ENCODE measurements at regions not wholly inside any gene's neighbourhood (a gene's known extent, or its start where the extent isn't known, plus 50 kb on each side); places are given as distances from the start of the nearest gene placed in this dataset.

DNA sequence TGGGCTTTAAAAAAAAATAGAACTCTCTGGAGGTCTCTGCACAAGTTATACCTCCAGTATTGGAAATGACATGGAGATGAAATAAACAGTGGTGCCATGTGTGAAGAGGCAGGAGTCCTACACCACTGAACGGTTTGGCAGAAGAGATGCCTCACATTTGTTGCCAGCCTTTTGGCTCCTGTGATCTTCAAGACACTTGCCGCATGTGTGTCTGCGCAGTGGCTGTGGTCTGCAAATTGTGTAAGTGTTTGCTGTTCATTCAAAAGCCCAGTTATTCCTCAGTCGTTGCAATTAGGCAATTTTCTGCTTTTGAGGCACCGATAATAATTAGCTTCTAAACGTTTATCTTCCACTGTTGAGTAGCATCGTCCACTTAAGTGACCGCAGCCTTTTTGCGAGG lies 319.1 kb downstream of the BRD1 start:
- DNase-seq (ENCODE audit: low read depth in 3 of 3): no peak

DNA sequence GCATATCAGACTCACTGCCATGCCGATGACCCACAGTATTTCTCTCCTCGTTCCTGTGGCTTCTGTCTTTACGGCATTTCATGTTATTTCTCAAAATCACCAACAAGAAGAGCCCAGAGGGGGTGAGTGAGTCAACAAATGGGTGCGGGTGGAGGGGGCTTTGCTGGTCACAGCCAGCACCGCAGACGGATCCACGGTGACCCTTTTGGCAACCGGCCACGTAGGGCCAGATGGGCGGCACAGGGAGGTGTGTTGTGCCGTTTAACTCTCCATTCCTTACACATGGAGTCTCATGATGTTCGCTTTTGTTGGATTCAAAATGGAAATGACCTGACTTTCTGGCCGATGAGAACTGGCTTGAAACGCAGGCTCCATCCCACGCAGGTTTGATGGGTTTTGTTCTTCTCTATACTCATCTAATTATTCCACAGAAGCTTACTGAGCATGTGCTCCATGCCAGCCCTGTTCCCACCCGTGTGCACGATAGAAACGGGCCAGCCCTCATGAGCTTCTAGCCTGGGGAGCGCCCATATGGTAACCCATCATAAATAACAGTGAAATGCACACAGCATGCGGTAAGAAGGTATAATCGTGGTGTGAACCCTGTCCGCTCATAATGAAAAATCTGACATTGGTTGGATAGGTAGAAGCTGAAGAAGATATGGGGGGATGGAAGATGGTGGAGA lies 319.9 kb downstream of the BRD1 start:
- DNase-seq (ENCODE audit: low read depth in 3 of 3): no peak

DNA sequence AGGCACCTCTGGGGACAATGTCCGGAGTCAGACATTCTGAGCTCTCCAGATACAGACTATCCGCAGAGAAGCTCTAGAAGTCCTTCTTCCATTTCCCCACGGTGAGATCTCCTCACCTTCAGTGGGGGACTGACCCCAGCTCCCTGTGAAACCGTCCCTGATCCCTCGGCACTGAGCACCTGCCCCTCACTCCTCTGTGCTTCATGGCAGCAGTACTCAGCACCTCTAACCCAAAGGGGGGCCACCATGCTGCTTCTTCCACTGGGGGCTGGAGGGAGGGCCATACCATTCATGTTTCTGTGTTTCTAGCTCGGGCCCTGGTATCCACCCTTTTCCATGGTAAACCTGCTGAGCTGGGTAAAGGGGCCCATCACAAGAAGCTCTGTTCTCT lies 321.7 kb downstream of the BRD1 start:
- no peak for DNase-seq (ENCODE audit: low read depth in 3 of 3)

DNA sequence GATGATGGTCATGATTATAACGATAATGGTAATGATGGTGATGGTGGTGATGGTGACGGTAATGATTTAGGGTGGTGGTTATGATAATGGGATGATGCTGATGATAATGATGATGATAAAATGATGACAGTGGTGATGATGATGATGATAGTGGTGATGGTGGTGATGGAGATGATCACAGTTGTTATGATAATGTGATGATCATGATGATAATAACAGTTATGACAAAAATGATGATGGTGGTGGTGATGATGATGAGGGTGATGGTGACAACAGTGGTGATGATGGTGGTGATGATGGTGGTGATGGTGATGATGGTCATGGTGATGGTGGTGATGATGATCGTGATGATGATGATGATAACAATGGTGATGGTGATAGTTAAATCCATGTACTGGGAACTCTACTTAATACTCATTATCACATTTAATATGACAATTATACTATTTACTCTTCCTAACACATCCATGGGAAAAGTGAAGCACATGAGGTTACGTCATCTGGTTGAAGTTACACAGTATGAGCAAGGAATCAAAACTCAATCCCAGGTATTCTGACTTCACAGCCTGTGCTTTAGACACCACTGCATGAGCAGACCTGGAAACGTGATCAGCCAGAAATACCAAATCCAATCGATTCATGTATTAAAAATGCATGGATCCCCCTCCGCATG lies 322.2 kb downstream of the BRD1 start:
- no peak for DNase-seq (ENCODE audit: low read depth in 3 of 3)

DNA sequence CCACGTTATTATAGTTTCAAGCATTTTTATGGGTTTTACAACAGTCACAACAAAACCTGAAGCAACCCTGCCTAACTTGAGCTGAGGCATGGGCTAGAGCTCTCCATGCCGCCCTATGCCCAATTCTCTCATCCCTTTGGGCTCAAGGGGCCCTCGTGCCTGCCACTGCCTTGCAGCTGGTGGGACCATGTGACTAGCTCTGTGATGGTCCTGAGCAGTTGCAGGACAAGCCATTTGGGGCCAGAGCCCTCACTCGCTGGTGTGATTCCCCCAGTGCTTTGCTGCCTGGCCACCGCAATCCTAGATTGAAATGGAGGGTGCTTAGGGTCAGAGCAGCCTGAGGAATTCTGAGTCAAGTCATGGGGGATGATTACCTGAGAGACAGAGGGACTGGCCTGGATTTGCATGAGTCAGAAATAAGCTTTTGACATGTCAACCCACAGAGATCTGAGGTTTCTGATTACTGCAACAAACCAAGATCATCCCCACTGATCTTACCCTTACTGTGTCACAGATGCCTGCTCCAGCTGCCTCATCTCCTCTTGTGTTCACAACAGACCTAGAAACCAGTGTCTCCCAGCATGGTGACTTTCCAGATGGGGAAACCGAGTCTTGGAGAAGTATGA lies 323.7 kb downstream of the BRD1 start:
- no peak for DNase-seq (ENCODE audit: low read depth in 3 of 3)

DNA sequence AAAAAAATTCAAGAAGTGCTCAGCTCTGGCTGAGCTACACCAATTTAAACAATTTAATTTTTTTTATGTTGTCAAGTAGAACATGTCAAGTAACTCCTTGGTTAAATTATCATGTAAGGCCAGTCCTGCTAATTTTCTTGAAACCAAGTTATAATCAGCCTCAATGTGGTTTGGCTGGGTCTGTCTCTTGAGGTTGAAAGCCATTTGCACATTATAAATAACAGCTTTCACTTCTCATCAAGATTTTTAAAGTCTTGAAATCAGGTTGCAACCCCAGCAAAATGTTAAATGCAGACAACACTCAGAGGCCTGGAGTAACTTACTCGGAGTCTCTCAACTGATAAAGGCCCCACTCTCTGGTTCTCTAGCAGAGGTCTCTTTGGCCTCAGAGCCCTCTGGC lies 324.4 kb downstream of the BRD1 start:
- DNase-seq (ENCODE audit: low read depth in 3 of 3): no peak

DNA sequence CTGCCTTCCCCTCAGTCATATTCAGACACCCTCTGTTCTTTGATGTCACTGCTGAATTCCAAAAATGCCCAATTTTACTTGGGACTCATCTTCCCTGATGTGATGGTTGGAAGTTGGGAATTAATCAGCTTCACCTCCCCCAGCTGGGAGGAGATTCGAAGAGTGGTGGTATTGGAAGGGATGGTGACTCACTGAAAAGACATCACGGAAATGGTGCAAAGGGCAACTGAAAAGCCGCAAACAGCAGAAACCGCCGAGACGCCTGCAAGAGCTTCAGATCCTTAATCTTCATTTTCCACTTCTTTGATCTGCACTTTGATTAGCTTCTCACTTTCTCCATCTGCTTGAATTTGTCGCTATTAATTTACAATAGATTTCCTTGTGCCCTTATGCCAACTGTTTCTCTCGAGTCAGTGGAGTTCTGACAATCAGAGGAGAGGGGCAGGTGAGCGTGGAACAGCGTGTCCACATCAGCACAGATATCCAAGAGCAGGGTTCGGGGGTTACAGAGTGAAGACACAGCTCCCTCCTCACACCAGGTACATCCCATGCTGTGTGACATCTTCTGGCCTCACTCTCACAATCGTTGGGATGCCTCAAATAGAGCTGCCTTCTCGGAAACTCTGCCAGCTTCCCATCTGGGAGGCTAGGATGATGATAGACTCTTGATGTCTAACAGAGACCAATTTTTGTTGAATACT lies 325.4 kb downstream of the BRD1 start:
- no peak for DNase-seq (ENCODE audit: low read depth in 3 of 3)

DNA sequence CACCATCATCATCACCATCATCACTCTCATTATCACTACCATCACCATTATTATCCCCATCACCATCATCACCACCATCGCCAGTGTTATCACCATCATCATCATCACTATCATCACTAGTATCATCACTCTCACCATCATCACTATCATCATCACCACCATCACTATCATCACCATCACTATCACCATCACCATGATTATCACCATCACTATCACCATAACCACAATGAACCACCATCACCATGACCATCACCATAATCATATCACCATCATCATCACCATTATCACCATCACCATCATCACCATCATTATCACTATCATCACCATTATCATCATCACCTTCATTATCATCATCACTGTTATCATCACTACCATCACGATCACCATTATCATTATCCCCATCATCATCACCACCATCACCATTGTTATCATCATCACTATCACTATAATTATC lies 326.7 kb downstream of the BRD1 start:
- no peak for DNase-seq (ENCODE audit: low read depth in 3 of 3)

DNA sequence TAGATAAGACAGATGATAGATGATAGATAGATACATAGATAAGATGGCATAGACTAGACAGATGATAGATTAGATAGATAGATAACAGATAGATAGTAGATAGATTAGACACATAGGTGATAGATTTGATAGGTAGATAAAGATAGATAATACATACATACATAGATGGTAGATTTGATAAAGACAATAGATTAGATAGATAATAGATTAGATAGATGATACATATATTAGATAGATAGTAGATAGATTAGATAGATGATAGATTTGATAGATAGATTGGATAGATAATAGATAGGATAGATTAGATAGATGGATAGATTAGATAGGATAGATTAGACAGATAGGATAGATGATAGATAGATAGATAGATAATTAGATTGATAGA lies 327.6 kb downstream of the BRD1 start:
- DNase-seq (ENCODE audit: low read depth in 3 of 3): no peak

DNA sequence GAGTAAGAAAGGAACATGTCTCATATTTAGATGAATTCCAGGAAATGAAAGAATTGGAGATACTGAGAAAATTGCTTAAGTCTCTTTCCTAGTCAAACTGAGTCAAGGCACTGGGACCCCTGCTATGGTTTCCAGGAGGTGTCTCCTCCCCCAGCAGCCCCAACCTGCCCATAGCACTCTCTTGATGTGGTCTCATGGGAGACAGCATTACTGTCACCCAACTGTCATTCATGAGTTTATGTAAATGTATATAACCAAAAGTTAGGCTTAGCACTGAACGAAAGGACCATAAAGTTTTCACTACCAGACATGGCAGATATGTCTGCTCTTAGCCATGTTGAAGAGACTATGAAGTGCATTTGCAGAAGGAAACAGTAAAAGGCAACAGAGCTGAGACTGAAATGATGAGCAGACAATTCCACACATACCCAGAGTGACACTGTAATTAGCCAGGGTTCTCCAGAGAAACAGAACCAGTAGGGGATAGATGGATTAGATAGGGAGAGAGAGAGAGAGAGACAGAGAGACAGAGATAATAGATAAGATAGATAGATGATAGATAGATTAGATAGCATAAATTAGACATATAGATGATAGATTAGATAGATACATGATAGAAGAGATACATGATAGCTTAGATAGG lies 328.1 kb downstream of the BRD1 start:
- DNase-seq (ENCODE audit: low read depth in 3 of 3): no peak

DNA sequence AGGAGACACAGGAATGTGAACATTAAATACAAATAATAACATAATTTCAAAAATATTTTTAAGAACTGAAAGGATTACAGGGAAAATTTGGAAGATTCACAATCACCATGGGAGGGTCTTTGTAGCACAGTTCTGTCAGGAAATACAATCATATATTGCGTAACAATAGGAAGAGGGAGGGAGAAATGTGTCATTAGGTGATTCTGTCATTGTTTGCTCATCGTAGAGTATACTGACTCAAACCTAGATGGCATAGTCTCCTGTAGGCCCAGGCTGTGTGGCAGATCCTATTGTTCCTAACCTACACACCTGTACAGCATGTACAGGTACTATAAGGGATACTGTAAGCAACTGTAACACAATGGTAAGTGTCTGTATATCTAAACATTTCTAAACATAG lies 330.4 kb downstream of the BRD1 start:
- no peak for DNase-seq (ENCODE audit: low read depth in 3 of 3)

DNA sequence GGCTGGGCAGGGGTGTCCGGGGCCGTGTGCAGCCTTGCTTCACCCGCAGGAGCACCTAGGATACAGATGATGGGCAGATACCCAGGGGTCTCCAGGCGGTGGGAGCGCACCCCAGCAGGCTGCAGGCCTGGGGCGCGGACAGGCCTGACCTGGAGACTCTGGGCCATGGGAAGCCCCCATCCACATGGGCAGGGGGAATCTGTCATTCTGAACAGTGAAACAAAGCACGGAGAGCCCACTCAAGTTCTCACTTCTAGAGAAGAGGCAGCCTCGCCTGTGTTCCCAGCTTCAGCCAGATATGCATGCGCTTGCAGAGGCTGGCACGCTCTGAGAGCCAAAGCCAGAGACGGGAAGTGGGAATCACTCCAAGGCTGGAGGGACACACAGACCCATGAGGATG lies 333.1 kb downstream of the BRD1 start:
- no peak for DNase-seq (ENCODE audit: low read depth in 3 of 3)

DNA sequence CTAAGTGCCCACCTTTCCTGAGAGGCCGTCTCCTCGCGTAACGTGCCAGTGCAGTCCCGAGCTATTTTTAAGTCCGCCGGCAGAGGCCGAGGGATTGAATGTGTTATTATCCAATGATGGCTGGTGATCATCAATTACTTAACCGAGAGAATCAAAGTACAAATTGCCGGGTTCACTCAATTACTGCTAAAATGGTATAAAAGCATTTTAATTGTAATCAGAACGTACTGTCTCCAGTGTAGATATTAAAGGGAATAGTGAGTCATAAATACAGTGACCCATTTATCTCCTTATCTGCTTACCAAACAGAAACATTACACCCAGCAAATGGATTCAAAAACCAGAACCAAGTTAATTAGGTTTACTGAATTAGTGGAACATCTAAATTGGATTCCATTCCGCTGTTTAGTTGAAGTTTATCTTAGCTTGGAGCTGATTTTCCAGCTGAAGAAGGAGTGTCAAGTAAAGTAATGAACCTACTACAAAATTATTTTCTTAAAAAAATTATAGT lies 334.9 kb downstream of the BRD1 start:
- no peak for DNase-seq (ENCODE audit: low read depth in 3 of 3)

DNA sequence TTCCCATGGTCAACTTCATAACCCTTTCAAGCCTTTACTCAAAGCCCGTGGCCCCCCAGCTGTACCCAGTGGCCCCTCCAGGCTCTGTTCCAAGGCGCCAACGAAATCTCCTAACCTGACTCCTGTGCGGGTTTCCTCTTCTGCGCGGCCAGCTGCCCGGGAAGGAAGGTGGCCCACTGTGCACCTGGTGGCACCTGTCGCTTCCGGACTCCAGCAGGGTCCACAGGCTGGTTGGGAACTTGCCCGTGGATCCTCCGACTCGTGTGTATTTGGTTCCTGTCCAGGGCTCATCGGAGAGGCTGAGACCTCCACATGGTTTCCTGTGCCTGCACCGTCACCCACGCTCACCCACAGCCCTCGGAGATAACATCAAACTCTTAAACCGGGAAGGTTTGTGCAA lies 335.4 kb downstream of the BRD1 start:
- DNase-seq (ENCODE audit: low read depth in 3 of 3): no peak

DNA sequence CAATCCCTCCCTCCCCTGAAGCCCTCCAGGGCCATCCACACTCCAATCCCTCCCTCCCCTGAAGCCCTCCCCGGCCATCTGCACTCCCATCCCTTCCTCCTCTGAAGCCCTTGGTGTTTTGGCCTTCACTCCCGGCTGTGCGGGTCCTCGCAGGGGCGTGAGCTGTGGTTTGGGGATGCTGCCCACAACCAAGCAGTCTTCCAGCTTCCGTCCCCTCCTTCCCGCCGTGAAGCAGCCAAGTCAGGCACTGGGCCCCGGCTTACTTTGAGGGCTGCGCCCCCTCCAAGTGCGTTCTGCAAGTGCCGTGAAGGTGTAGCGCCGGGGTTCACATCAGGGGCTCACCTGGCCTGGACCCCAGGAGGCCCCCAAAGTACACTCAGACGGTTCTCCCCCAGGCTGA lies 335.9 kb downstream of the BRD1 start:
- DNase-seq (ENCODE audit: low read depth in 3 of 3): no peak

DNA sequence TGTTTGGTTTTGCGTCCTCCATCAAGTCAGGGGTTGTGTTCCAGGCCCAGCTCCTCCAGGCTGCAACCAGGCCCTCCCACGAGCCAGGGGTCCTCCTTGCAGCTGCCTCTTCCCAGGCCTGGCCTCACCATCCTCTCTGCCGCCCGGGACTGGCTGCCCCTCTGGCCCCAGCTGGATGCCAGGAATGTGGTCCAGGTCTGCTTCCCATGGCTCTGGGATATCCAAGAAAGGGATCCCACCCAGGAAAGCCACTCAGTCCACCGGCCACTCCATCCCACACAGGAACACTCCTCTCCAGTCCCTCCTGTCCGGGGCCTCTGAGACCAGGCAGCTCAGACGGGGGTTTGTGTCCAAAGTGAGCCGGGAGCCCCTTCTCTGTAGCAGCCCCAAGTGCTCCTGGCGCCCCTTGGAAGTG lies 336.4 kb downstream of the BRD1 start:
- DNase-seq (ENCODE audit: low read depth in 3 of 3): no peak

DNA sequence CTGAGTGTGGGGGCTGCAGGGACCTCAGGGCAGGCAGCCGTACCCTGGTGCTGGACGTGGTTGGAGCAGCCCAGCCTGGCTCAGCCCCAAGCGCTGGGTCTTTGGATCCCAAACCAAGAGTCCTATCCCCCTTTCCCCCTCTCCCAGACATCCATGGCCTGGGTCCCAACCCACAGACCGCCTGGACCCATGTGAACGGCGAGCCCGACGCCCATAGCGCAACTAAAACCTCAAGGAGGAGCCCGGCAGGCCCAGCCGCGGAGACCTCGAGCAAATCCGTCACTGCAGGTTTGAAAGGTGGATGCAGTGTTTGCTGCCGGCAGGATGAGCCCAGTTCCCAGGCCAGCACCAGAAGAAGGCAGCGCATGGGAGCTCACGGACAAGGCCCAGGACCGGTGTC lies 337.0 kb downstream of the BRD1 start:
- no peak for DNase-seq (ENCODE audit: low read depth in 3 of 3)

DNA sequence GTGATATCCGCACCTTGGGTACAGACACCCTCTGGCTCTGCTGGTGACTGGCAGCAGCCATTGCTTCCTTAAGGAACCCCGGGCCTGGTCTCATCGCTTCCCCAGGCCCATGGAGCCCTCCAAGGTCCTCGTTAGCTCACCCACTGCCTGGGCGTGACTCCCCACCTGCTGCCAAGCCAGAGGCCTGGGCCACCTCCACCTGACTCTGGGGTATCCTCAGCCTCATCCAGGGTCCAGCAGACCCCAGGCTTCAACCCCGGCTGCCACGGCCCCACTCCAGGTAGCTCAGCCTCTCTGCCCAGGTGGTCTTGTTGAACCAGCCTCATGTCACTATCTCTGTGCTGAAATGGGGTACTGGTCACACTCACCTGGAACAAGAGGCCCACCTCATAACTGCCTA lies 337.9 kb downstream of the BRD1 start:
- no peak for DNase-seq (ENCODE audit: low read depth in 3 of 3)

DNA sequence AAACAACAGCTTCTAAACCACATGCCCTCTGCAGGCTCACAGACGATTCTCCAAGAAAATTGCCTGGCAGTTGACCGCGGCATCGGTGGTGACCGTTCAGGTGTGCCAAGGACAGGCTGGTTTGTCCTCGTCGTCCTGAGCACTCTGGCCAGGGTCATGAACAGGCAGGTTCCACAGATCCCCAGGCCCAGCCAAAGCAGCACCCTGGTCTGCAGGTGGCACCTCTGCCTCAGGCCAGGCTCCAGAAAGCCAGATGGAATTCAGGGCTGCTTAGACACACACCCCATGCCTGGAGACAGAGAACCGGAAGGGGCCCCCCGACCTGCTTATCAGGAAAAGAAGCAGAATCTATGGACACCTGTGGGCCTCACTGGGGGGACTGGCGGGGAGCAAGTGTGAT lies 338.7 kb downstream of the BRD1 start:
- DNase-seq (ENCODE audit: low read depth in 3 of 3): no peak

DNA sequence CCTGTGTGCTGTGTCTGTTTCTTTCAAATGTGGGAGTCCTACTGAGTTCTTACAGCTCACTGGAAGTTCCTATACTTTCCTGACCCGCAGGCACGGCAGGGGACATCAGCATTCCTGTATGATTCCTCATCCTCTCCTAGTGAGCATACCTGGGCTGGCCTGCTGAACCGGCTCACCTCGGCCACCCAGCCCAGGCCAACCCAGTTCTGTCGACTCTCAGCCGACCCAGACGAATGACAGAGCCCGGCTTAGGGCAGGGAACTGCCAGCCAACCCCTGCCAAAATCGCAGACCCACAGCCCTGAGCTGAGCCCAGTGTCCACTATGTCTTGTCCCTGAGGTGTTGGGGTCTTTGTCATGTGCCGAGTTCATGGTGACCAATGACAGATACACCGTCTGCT lies 339.7 kb downstream of the BRD1 start:
- no peak for DNase-seq (ENCODE audit: low read depth in 3 of 3)

DNA sequence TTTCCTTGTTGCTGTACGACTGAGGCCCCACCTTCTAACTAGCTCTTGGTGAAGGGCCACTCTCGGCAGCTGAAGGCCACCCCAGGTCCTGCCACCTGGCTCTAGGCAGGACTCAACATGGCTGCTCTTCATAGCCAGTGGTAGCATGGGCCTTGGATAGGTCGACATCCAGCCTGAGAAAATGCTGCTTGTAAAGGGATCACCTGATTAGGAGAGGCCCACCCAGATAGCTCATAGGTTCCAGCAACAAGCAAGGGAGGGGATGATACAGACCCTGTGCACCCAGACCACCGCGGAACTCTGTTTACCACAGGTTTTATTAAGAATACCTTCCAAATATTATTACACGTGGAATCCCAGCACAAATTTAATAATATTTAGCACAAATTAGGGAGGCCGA lies 341.4 kb downstream of the BRD1 start:
- DNase-seq (ENCODE audit: low read depth in 3 of 3): no peak

DNA sequence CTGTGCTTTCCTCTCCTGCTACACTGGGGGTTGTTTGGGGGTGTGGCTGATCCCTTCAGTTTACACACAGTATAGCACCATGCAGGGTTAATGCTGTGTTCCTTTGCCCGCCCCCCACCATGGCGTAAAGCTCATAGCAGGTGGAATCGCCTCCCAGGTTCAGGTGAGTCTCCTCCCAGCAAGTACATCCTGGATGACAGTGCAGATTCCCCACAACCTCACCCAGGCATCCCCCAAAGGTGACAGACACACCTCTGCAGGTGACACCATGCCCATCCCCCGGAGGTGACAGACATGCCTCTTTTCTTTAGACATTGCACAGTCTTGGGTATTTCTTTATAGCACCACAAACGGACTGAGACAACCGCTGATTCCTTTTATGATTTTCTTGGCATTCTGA lies 343.7 kb downstream of the BRD1 start:
- DNase-seq (ENCODE audit: low read depth in 3 of 3): no peak
